Keratinocyte (primary cell): ENCODE measurements at regions not wholly inside any gene's neighbourhood (a gene's known extent, or its start where the extent isn't known, plus 50 kb on each side); places are given as distances from the start of the nearest gene placed in this dataset.

Experiments
- DNase-seq: peaks from one replicate; pipeline ENCODE4 v3.0.0-alpha.2; 2011; ENCODE audit warnings: low read depth, missing footprints, low spot score
- FAIRE-seq: peaks from 2 replicates; lab custom pipeline; 2011; peaks lifted over from hg19 to GRCh38; lab: Jason Lieb, UNC
- H2AFZ ChIP-seq: 2 replicates; pipeline ENCODE4 v1.6.0; 2012; ENCODE audit warnings: low read length, control low read depth, inconsistent platforms; ENCODE audit not compliant: control insufficient read depth
- H3K27ac ChIP-seq: 2 replicates; pipeline ENCODE4 v1.5.1; 2011; ENCODE audit warnings: low read length; ENCODE audit not compliant: control insufficient read depth, insufficient read depth
- H3K27me3 ChIP-seq: 3 replicates; pipeline ENCODE4 v1.6.0; 2011; ENCODE audit warnings: low read length; ENCODE audit not compliant: control insufficient read depth, insufficient read depth; ENCODE audit errors: extremely low read depth
- H3K36me3 ChIP-seq, 2 experiments: 2 replicates in 1 of 2; 3 replicates in 1 of 2; pipeline ENCODE4 v1.5.1; 2011; ENCODE audit warnings: low read length in 2 of 2, mild to moderate bottlenecking in 1 of 2; ENCODE audit not compliant: control insufficient read depth in 2 of 2, insufficient read depth in 2 of 2; ENCODE audit errors: extremely low read depth in 1 of 2
- H3K4me1 ChIP-seq: 3 replicates; pipeline ENCODE4 v1.5.1; 2011; ENCODE audit warnings: low read length; ENCODE audit not compliant: control insufficient read depth, insufficient read depth; ENCODE audit errors: extremely low read depth
- H3K4me2 ChIP-seq: 3 replicates; pipeline ENCODE4 v1.6.0; 2011; ENCODE audit warnings: low read depth, low read length; ENCODE audit not compliant: control insufficient read depth, insufficient read depth; ENCODE audit errors: extremely low read depth
- H3K4me3 ChIP-seq, 3 experiments: fragments of 200-600 bp in 1 of 3; sonication (generic) in 1 of 3; 2 replicates in 2 of 3; 3 replicates in 1 of 3; pipeline ENCODE4 v1.5.1; 2011 to 2016; ENCODE audit warnings: low read length in 3 of 3, mild to moderate bottlenecking in 3 of 3, control low read depth in 2 of 3, inconsistent platforms in 1 of 3, low read depth in 1 of 3, mixed read lengths in 1 of 3, mixed run types in 1 of 3, moderate library complexity in 1 of 3; ENCODE audit not compliant: control insufficient read depth in 2 of 3, insufficient read depth in 2 of 3; ENCODE audit errors: extremely low read depth in 1 of 3
- H3K79me2 ChIP-seq: 2 replicates; pipeline ENCODE4 v1.6.0; 2012; ENCODE audit warnings: low read length; ENCODE audit not compliant: control insufficient read depth, insufficient read depth
- H3K9ac ChIP-seq: 3 replicates; pipeline ENCODE4 v1.6.0; 2011; ENCODE audit warnings: low read length; ENCODE audit not compliant: control insufficient read depth, insufficient read depth; ENCODE audit errors: extremely low read depth
- H3K9me1 ChIP-seq: 3 replicates; pipeline ENCODE4 v1.6.0; 2011; ENCODE audit warnings: low read length; ENCODE audit not compliant: control insufficient read depth, insufficient read depth; ENCODE audit errors: extremely low read depth
- H3K9me3 ChIP-seq: 2 replicates; pipeline ENCODE4 v1.5.1; 2012; ENCODE audit warnings: low read depth, low read length; ENCODE audit not compliant: control insufficient read depth
- H4K20me1 ChIP-seq: 3 replicates; pipeline ENCODE4 v1.6.0; 2011; ENCODE audit warnings: low read length; ENCODE audit not compliant: control insufficient read depth, insufficient read depth; ENCODE audit errors: extremely low read depth
- EZH2 ChIP-seq: IDR thresholded peaks from one replicate; pipeline ENCODE4 v1.6.1; 2012; ENCODE audit warnings: inconsistent platforms, mild to moderate bottlenecking, low read length, moderate library complexity
- dilution Hi-C: fragments of 300-500 bp; cut with MboI; formaldehyde crosslinking; loops from one replicate; pipeline ENCODE4 v1.7.0; 2020; ENCODE audit warnings: low sequenced_read_pairs; ENCODE audit not compliant: extremely low pct_ligation_motif_present
- TF ChIP-seq, protein P1 (sequence below), 3 experiments: IDR thresholded peaks in 1 of 3; conservative IDR thresholded peaks in 1 of 3; optimal IDR thresholded peaks in 1 of 3; 2 replicates in 2 of 3; 3 replicates in 1 of 3; pipeline versions ENCODE3 to v1.5.1; 2011; ENCODE audit warnings: low read length in 3 of 3, mild to moderate bottlenecking in 3 of 3, moderate library complexity in 2 of 3, control low read depth in 1 of 3, inconsistent platforms in 1 of 3; ENCODE audit not compliant: insufficient read depth in 2 of 3; ENCODE audit errors: extremely low read depth in 1 of 3

- no peaks in the 10 kb centered on the region for H3K27me3 ChIP-seq
- dilution Hi-C loops = no loop called here
- H3K36me3 ChIP-seq = no peaks in the 10 kb centered on the region
- H3K9me3 ChIP-seq = no peaks in the 10 kb centered on the region
- TF ChIP-seq, protein P1, sequence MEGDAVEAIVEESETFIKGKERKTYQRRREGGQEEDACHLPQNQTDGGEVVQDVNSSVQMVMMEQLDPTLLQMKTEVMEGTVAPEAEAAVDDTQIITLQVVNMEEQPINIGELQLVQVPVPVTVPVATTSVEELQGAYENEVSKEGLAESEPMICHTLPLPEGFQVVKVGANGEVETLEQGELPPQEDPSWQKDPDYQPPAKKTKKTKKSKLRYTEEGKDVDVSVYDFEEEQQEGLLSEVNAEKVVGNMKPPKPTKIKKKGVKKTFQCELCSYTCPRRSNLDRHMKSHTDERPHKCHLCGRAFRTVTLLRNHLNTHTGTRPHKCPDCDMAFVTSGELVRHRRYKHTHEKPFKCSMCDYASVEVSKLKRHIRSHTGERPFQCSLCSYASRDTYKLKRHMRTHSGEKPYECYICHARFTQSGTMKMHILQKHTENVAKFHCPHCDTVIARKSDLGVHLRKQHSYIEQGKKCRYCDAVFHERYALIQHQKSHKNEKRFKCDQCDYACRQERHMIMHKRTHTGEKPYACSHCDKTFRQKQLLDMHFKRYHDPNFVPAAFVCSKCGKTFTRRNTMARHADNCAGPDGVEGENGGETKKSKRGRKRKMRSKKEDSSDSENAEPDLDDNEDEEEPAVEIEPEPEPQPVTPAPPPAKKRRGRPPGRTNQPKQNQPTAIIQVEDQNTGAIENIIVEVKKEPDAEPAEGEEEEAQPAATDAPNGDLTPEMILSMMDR (optimal IDR thresholded peaks at IDR 0.05 in 1 of 3, IDR thresholded peaks at IDR 0.05 in 1 of 3, conservative IDR thresholded peaks at IDR 0.05 in 1 of 3; ENCODE audit: extremely low read depth in 1 of 3, insufficient read depth in 2 of 3, low read length in 3 of 3) = no peak
- TF ChIP-seq EZH2 = no peak
- no peak overlapping the region for H3K27ac ChIP-seq
- H3K79me2 ChIP-seq = no peaks in the 10 kb centered on the region
- no peak for FAIRE-seq
- no peak overlapping the region for H3K9ac ChIP-seq
- DNase-seq = no peak
- H4K20me1 ChIP-seq = no peaks in the 10 kb centered on the region
- H3K4me3 ChIP-seq = no peak overlapping the region
- peaks cover 5% of the 10 kb centered on the region for H3K4me1 ChIP-seq
- no peak overlapping the region for H3K4me2 ChIP-seq
- no peak overlapping the region for H2AFZ ChIP-seq
- H3K9me1 ChIP-seq = no peaks in the 10 kb centered on the region
Observed at GRCh38 chr3:14284694-14285547, 106.3 kb downstream of the LSM3 start.

DNA sequence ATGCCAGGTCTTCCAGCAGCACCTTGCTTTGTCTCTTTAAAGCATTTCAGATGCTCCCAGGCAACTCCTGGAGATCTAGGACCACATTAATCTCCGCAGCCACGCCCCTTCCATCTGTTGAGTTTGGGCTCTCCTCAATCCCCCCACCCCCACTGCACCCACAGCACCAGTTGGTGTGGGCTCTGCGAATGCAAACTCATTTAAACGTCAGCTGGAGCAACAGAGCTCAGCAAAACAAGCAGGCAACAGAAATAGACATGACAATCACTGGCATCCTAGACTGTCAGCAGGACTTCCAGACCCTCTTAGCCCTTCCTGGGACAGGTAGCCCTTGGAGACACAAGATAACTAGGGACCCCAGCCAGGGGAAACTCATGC, 106.9 kb downstream of the LSM3 start:
- no peaks in the 10 kb centered on the region for H3K9me3 ChIP-seq
- no peak for FAIRE-seq
- no peak overlapping the region for H3K4me3 ChIP-seq
- no peak for DNase-seq
- H3K9me1 ChIP-seq = no peaks in the 10 kb centered on the region
- H3K27me3 ChIP-seq = no peaks in the 10 kb centered on the region
- H3K4me1 ChIP-seq = peaks cover 4% of the 10 kb centered on the region
- H3K79me2 ChIP-seq = no peaks in the 10 kb centered on the region
- no peak overlapping the region for H3K4me2 ChIP-seq
- dilution Hi-C loops = no loop called here
- no peak overlapping the region for H2AFZ ChIP-seq
- H3K27ac ChIP-seq = no peak overlapping the region
- H4K20me1 ChIP-seq = no peaks in the 10 kb centered on the region
- no peak overlapping the region for H3K9ac ChIP-seq
- no peaks in the 10 kb centered on the region for H3K36me3 ChIP-seq
- TF ChIP-seq, protein P1 (optimal IDR thresholded peaks at IDR 0.05 in 1 of 3, IDR thresholded peaks at IDR 0.05 in 1 of 3, conservative IDR thresholded peaks at IDR 0.05 in 1 of 3; ENCODE audit: extremely low read depth in 1 of 3, insufficient read depth in 2 of 3, low read length in 3 of 3) = no peak
